Brain microvascular endothelial cell (primary cell): ENCODE measurements at regions not wholly inside any gene's neighbourhood (a gene's known extent, or its start where the extent isn't known, plus 50 kb on each side); places are given as distances from the start of the nearest gene placed in this dataset.

Source experiments
- DNase-seq: peaks from one replicate; pipeline ENCODE4 v3.0.0-alpha.2; 2020
- H3K27ac ChIP-seq: fragments of 250-450 bp; sonication (Bioruptor Pico); 2 replicates; pipeline ENCODE4 v1.5.1; 2020; ENCODE audit warnings: mild to moderate bottlenecking, moderate library complexity
- H3K27me3 ChIP-seq: fragments of 250-450 bp; sonication (Bioruptor Pico); replicated peaks from 2 replicates; pipeline ENCODE4 v1.5.1; 2020; ENCODE audit warnings: mild to moderate bottlenecking
- H3K36me3 ChIP-seq: fragments of 250-450 bp; sonication (Bioruptor Pico); replicated peaks from 2 replicates; pipeline ENCODE4 v1.5.1; 2020; ENCODE audit warnings: mild to moderate bottlenecking
- H3K4me3 ChIP-seq: 2 replicates; pipeline ENCODE4 v1.5.1; 2011; ENCODE audit warnings: low read depth, mild to moderate bottlenecking, control low read depth, low read length, moderate library complexity
- CTCF ChIP-seq: IDR thresholded peaks from 2 replicates; pipeline ENCODE4 v1.5.1; 2011; ENCODE audit warnings: low read depth, mild to moderate bottlenecking, moderate library complexity, low read length, control low read depth, inconsistent platforms; ENCODE audit errors: missing control alignments
- in situ Hi-C: cut with HindIII; loops from 2 replicates; pipeline ENCODE4 v1.10.0; 2017; ENCODE audit warnings: low sequenced_read_pairs, low pct_ligation_motif_present

DNA sequence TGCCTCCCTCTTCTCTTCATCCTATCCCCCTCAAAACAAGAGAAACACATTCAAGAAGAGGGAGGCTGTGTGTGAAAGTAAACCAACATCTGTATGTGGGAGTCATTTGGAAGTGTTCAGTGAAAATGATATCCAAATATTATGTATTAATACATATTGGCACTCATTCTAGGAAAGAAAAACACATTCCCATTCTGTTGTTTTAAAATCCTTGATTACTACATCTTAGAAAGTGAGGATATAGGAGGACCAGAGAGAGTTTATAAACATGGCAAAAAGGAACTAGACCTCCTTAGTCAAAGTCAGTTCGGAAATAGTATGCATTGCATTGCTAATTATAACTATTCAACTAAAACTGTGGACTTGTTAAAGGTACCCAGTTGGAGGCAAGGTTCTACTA, 786.6 kb downstream of the ADGRL2 start:
- Histone ChIP-seq H3K27me3 (no peaks in the 10 kb centered on the region), H3K27ac (no peak overlapping the region), H3K36me3 (no peaks in the 10 kb centered on the region), H3K4me3 (no peak overlapping the region)
- TF ChIP-seq CTCF, result no peak
- in situ Hi-C loops, result no loop called here
- DNase-seq, result no peak

DNA sequence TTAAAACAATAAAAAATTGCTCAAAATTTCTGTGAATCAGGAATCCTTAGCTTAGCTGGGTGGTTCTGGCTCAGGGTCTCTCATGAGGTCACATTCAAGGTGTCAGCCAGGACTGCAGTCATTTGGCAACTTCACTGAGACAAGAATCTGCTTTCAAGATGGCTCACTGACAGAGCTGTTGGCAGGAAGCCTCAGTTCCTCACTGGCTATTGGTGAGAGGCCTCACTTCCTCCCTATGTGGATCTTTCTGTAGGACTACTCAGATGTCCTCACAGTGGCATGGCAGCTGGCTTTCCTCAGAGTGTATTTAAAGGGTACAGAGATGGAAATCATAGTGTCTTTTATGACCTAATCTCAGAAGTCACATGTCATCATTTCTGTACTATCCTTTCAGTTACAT, 785.7 kb downstream of the ADGRL2 start:
- H3K4me3 ChIP-seq, result no peak overlapping the region
- no peaks in the 10 kb centered on the region for H3K36me3 ChIP-seq
- DNase-seq, result no peak
- H3K27ac ChIP-seq, result no peak overlapping the region
- no peaks in the 10 kb centered on the region for H3K27me3 ChIP-seq
- no peak for TF ChIP-seq CTCF
- in situ Hi-C loops, result no loop called here

DNA sequence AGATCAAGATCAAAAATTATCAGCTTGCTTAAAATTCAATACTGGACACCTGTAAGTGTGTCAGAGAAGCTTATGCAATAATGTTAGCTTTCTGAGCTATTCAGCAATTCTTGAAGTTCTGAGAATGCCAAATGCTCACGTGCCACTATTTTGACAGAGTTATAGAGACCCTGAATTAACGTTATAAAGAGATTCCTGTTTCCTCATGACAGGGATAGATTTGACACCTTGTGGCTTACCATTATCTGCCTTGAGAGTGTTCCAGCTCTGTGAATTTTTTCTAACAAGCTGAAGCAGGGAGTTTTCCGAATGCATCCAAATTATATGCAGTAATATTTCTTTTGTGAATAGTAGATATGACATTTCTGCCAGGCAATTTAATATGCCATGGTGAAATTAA, 781.6 kb downstream of the ADGRL2 start:
- DNase-seq, result no peak
- no peak overlapping the region for H3K27ac ChIP-seq
- no peak for TF ChIP-seq CTCF
- in situ Hi-C loops, result no loop called here
- H3K4me3 ChIP-seq, result no peak overlapping the region
- H3K27me3 ChIP-seq, result no peaks in the 10 kb centered on the region
- no peaks in the 10 kb centered on the region for H3K36me3 ChIP-seq

- H3K27me3 ChIP-seq, result no peaks in the 10 kb centered on the region
- no peak overlapping the region for H3K4me3 ChIP-seq
- TF ChIP-seq CTCF, result no peak
- no peaks in the 10 kb centered on the region for H3K36me3 ChIP-seq
- in situ Hi-C loops, result no loop called here
- DNase-seq, result no peak
- H3K27ac ChIP-seq, result no peak overlapping the region
These were observed 777.5 kb downstream of the ADGRL2 start for GRCh38 chr1:82578086-82578726.

DNA sequence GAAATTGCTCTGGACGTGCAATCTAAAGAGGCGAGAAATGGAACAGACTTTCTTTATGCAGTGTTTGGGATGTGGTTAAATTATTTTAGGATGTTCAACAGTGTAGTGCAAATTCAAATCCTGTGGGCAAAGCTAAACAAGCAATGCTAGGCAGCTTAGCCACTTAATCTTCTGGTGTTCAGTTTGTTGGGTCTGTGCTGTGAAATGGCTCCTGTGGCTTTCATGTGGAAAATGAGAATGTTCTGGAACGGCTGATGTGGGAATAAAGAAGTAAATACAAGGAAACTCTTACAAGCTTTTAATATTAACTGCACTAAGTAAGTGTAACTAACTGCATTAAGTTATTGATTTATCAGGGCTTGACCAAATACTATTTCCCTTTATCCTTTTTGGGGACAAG, 766.6 kb downstream of the ADGRL2 start:
- DNase-seq, result no peak
- Histone ChIP-seq H3K27me3 (no peaks in the 10 kb centered on the region), H3K27ac (no peak overlapping the region), H3K36me3 (no peaks in the 10 kb centered on the region), H3K4me3 (no peak overlapping the region)
- TF ChIP-seq CTCF, result no peak
- in situ Hi-C loops, result no loop called here

DNA sequence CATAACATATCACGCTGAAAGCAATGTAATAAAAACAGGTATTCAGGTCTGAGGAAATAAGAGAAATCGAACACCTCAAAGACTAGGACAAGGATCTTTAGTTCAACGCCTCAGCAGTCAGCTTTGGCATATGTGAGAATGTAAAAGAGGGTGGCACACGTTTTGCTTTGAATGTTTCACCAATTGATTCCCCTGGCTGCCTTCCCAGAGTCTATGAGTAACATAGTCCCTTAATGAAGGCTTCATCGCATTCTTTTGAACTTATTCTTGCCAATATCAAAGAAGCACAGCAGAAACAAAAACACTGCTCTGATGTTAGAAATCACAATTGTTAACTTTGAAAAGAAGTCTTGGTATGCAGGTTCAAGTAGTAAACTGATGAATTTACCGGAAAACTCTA, 764.8 kb downstream of the ADGRL2 start:
- peak; percentile 82 for DNase-seq
- Histone ChIP-seq H3K27ac (peak overlapping the region; percentile 71), H3K27me3 (no peaks in the 10 kb centered on the region), H3K4me3 (no peak overlapping the region), H3K36me3 (no peaks in the 10 kb centered on the region)
- TF ChIP-seq CTCF, result no peak
- in situ Hi-C loops, result no loop called here
